H1 (cell line): ENCODE measurements at regions not wholly inside any gene's neighbourhood (a gene's known extent, or its start where the extent isn't known, plus 50 kb on each side); places are given as distances from the start of the nearest gene placed in this dataset.

Experiments used
- CTCF ChIA-PET: fragments of 300-600 bp; sonication (Branson Sonifier 250); formaldehyde crosslinking; loops from one replicate; lab custom pipeline; 2021; ENCODE audit not compliant: partially characterized antibody; lab: Charles Lee
- POLR2A ChIA-PET: fragments of 300-600 bp; sonication (Branson Sonifier 250); formaldehyde crosslinking; loops from one replicate; lab custom pipeline; 2021; ENCODE audit warnings: inconsistent platforms; ENCODE audit not compliant: partially characterized antibody; lab: Charles Lee
- DNase-seq, 2 experiments: peaks; one replicate each; pipeline versions ENCODE4 v3.0.0 to v3.0.0-alpha.2; 2010 to 2022; ENCODE audit warnings: low spot score in 2 of 2, low read depth in 1 of 2, mixed read lengths in 1 of 2
- FAIRE-seq: peaks from 2 replicates; lab custom pipeline; 2011; peaks lifted over from hg19 to GRCh38; lab: Jason Lieb, UNC
- H2AFZ ChIP-seq: 2 replicates; pipeline ENCODE4 v1.8.1; 2012; ENCODE audit warnings: low read length, inconsistent platforms
- H2AK5ac ChIP-seq: 2 replicates; pipeline ENCODE4 v1.6.1; 2013; ENCODE audit warnings: low read depth, low read length
- H2BK120ac ChIP-seq: replicated peaks from 2 replicates; pipeline ENCODE3; 2013; ENCODE audit warnings: low read depth, low read length, inconsistent platforms
- H2BK12ac ChIP-seq: 2 replicates; pipeline ENCODE4 v1.6.1; 2013; ENCODE audit warnings: low read depth, low read length
- H2BK15ac ChIP-seq: 2 replicates; pipeline ENCODE4 v1.6.1; 2013; ENCODE audit warnings: low read length
- H2BK20ac ChIP-seq: 2 replicates; pipeline ENCODE4 v1.6.1; 2013; ENCODE audit warnings: low read length
- H2BK5ac ChIP-seq: 2 replicates; pipeline ENCODE4 v1.6.1; 2013; ENCODE audit warnings: low read depth, low read length
- H3K14ac ChIP-seq: 2 replicates; pipeline ENCODE4 v1.6.1; 2013; ENCODE audit warnings: inconsistent platforms; ENCODE audit not compliant: insufficient read length
- H3K18ac ChIP-seq: 2 replicates; pipeline ENCODE4 v1.6.1; 2013; ENCODE audit warnings: low read length; ENCODE audit errors: extremely low read depth
- H3K23ac ChIP-seq: 2 replicates; pipeline ENCODE4 v1.6.1; 2013; ENCODE audit warnings: inconsistent platforms; ENCODE audit not compliant: insufficient read length
- H3K23me2 ChIP-seq: 2 replicates; pipeline ENCODE4 v1.6.1; 2013; ENCODE audit warnings: low read depth, low read length
- H3K27ac ChIP-seq: 2 replicates; pipeline ENCODE4 v1.6.1; 2011; ENCODE audit warnings: low read depth, low read length, inconsistent platforms
- H3K27me3 ChIP-seq, 4 experiments: replicated peaks in 1 of 4; 1 replicate in 1 of 4; 2 replicates in 3 of 4; pipeline versions ENCODE4 v1.6.1 to v1.8.1; 2011 to 2013; ENCODE audit warnings: low read length in 3 of 4, mild to moderate bottlenecking in 3 of 4, inconsistent platforms in 2 of 4, mixed read lengths in 2 of 4, moderate library complexity in 1 of 4; ENCODE audit not compliant: control insufficient read depth in 3 of 4, insufficient read depth in 3 of 4; ENCODE audit errors: extremely low read depth in 1 of 4
- H3K36me3 ChIP-seq, 4 experiments: 2 replicates each; pipeline versions ENCODE4 v1.6.1 to v1.8.1; 2011 to 2013; ENCODE audit warnings: mild to moderate bottlenecking in 4 of 4, low read length in 3 of 4, moderate library complexity in 2 of 4, control low read depth in 1 of 4, inconsistent platforms in 1 of 4; ENCODE audit not compliant: insufficient read depth in 4 of 4, control insufficient read depth in 2 of 4
- H3K4ac ChIP-seq: replicated peaks from 2 replicates; pipeline ENCODE3; 2013; ENCODE audit warnings: low read length, low read depth, mixed read lengths, inconsistent platforms; ENCODE audit not compliant: insufficient read length
- H3K4me1 ChIP-seq, 4 experiments: replicated peaks in 1 of 4; 1 replicate in 1 of 4; 2 replicates in 3 of 4; pipeline versions ENCODE4 v1.6.1 to v1.8.1; 2011 to 2013; ENCODE audit warnings: low read length in 3 of 4, inconsistent platforms in 2 of 4, mixed read lengths in 1 of 4; ENCODE audit not compliant: insufficient read depth in 4 of 4, control insufficient read depth in 3 of 4
- H3K4me2 ChIP-seq, 2 experiments: 2 replicates each; pipeline versions ENCODE4 v1.6.1 to v1.8.1; 2011 to 2013; ENCODE audit warnings: low read depth in 2 of 2, low read length in 2 of 2, control low read depth in 1 of 2, inconsistent platforms in 1 of 2, mild to moderate bottlenecking in 1 of 2; ENCODE audit not compliant: insufficient read depth in 1 of 2
- H3K4me3 ChIP-seq, 4 experiments: fragments of 200-600, 300-600 bp in 1 of 4; sonication (generic), shearing (Covaris generic), sonication (Bioruptor Twin) in 1 of 4; 2 replicates each; pipeline versions ENCODE4 v1.5.1 to v1.8.1; 2011 to 2016; ENCODE audit warnings: low read length in 4 of 4, low read depth in 3 of 4, control low read depth in 2 of 4, inconsistent platforms in 2 of 4, mild to moderate bottlenecking in 2 of 4, mixed read lengths in 1 of 4, moderate library complexity in 1 of 4; ENCODE audit not compliant: insufficient read depth in 2 of 4; ENCODE audit errors: extremely low read depth in 1 of 4
- H3K56ac ChIP-seq: replicated peaks from 2 replicates; pipeline ENCODE3; 2013; ENCODE audit warnings: low read depth, mild to moderate bottlenecking, mixed read lengths, low read length, inconsistent platforms; ENCODE audit not compliant: insufficient read length
- H3K79me1 ChIP-seq: 2 replicates; pipeline ENCODE4 v1.6.1; 2013; ENCODE audit warnings: low read depth, low read length, control low read depth
- H3K79me2 ChIP-seq, 2 experiments: 2 replicates each; pipeline versions ENCODE4 v1.6.1 to v1.8.1; 2012 to 2013; ENCODE audit warnings: low read length in 2 of 2, mild to moderate bottlenecking in 2 of 2, inconsistent platforms in 1 of 2; ENCODE audit not compliant: insufficient read depth in 2 of 2, control insufficient read depth in 1 of 2
- H3K9ac ChIP-seq, 4 experiments: replicated peaks in 1 of 4; 1 replicate in 1 of 4; 2 replicates in 3 of 4; pipeline versions ENCODE4 v1.6.1 to v1.8.1; 2011 to 2013; ENCODE audit warnings: low read depth in 3 of 4, low read length in 3 of 4, control low read depth in 2 of 4, mild to moderate bottlenecking in 2 of 4, moderate library complexity in 2 of 4, inconsistent platforms in 1 of 4; ENCODE audit errors: extremely low read depth in 1 of 4
- H3K9me3 ChIP-seq, 2 experiments: 2 replicates each; pipeline versions ENCODE4 v1.6.1 to v1.8.1; 2012 to 2013; ENCODE audit warnings: mild to moderate bottlenecking in 2 of 2, moderate library complexity in 2 of 2, control low read depth in 1 of 2, inconsistent platforms in 1 of 2, low read depth in 1 of 2, low read length in 1 of 2, mixed read lengths in 1 of 2; ENCODE audit not compliant: insufficient read depth in 2 of 2
- H4K20me1 ChIP-seq, 2 experiments: replicated peaks in 1 of 2; 2 replicates each; pipeline versions ENCODE3 to v1.8.1; 2011 to 2013; ENCODE audit warnings: inconsistent platforms in 2 of 2, low read length in 2 of 2, mild to moderate bottlenecking in 1 of 2; ENCODE audit not compliant: insufficient read depth in 2 of 2, control insufficient read depth in 1 of 2
- H4K5ac ChIP-seq: 2 replicates; pipeline ENCODE4 v1.6.1; 2013; ENCODE audit warnings: low read length, low read depth, mixed read lengths, inconsistent platforms; ENCODE audit not compliant: insufficient read length
- H4K8ac ChIP-seq: 2 replicates; pipeline ENCODE4 v1.8.0; 2013; ENCODE audit warnings: mild to moderate bottlenecking, moderate library complexity, low read length, inconsistent platforms; ENCODE audit not compliant: insufficient read depth; ENCODE audit errors: extremely low read depth
- H4K91ac ChIP-seq: replicated peaks from 2 replicates; pipeline ENCODE3; 2013; ENCODE audit warnings: low read length, mixed read lengths, inconsistent platforms; ENCODE audit not compliant: insufficient read length
- BCL11A ChIP-seq, 2 experiments: IDR thresholded peaks; one replicate each; pipeline ENCODE4 v1.6.1; 2011; ENCODE audit warnings: low read depth in 2 of 2, low read length in 2 of 2, mild to moderate bottlenecking in 2 of 2
- TF ChIP-seq, protein P1 (sequence below): fragments of 300-600 bp; sonication (generic); IDR thresholded peaks from 2 replicates; pipeline ENCODE4 v1.7.1; 2012; ENCODE audit warnings: low read length, moderate library complexity, mild to moderate bottlenecking, inconsistent platforms; ENCODE audit not compliant: insufficient replicate concordance

- Histone ChIP-seq H3K4me2 (no peak overlapping the region), H2AFZ (no peak overlapping the region), H4K20me1 (no peaks in the 10 kb centered on the region), H3K9ac (no peak overlapping the region), H3K4me1 (peaks cover 0 to 6% (median 3%) of the 10 kb centered on the region in 4 experiments; a peak in 3 of 7 replicates), H2BK5ac (no peak overlapping the region), H3K36me3 (no peaks in the 10 kb centered on the region), H3K27me3 (no peaks in the 10 kb centered on the region), H2BK12ac (no peak overlapping the region), H2AK5ac (no peak overlapping the region), H3K79me2 (no peaks in the 10 kb centered on the region), H2BK20ac (no peak overlapping the region), H3K56ac (no peak overlapping the region), H4K91ac (peak overlapping the region; percentile 66), H3K4me3 (no peak overlapping the region), H3K9me3 (no peaks in the 10 kb centered on the region), H3K18ac (no peak overlapping the region), H2BK15ac (no peak overlapping the region), H3K4ac (no peak overlapping the region), H3K23ac (no peak overlapping the region), H3K79me1 (no peaks in the 10 kb centered on the region), H3K27ac (no peak overlapping the region), H3K23me2 (no peaks in the 10 kb centered on the region), H2BK120ac (no peak overlapping the region), H3K14ac (no peak overlapping the region), H4K5ac (no peak overlapping the region), H4K8ac (no peak overlapping the region)
- FAIRE-seq (no peak), DNase-seq (no peak)
- CTCF ChIA-PET = interaction anchor here (0.6 to 9.5 kb wide), 24 partner anchors 10 to 402 kb away, joined by 3 to 194 read pairs (median 3); no protein-coding TSS in a partner anchor
- POLR2A ChIA-PET = no interaction called here
- TF ChIP-seq, protein P1, sequence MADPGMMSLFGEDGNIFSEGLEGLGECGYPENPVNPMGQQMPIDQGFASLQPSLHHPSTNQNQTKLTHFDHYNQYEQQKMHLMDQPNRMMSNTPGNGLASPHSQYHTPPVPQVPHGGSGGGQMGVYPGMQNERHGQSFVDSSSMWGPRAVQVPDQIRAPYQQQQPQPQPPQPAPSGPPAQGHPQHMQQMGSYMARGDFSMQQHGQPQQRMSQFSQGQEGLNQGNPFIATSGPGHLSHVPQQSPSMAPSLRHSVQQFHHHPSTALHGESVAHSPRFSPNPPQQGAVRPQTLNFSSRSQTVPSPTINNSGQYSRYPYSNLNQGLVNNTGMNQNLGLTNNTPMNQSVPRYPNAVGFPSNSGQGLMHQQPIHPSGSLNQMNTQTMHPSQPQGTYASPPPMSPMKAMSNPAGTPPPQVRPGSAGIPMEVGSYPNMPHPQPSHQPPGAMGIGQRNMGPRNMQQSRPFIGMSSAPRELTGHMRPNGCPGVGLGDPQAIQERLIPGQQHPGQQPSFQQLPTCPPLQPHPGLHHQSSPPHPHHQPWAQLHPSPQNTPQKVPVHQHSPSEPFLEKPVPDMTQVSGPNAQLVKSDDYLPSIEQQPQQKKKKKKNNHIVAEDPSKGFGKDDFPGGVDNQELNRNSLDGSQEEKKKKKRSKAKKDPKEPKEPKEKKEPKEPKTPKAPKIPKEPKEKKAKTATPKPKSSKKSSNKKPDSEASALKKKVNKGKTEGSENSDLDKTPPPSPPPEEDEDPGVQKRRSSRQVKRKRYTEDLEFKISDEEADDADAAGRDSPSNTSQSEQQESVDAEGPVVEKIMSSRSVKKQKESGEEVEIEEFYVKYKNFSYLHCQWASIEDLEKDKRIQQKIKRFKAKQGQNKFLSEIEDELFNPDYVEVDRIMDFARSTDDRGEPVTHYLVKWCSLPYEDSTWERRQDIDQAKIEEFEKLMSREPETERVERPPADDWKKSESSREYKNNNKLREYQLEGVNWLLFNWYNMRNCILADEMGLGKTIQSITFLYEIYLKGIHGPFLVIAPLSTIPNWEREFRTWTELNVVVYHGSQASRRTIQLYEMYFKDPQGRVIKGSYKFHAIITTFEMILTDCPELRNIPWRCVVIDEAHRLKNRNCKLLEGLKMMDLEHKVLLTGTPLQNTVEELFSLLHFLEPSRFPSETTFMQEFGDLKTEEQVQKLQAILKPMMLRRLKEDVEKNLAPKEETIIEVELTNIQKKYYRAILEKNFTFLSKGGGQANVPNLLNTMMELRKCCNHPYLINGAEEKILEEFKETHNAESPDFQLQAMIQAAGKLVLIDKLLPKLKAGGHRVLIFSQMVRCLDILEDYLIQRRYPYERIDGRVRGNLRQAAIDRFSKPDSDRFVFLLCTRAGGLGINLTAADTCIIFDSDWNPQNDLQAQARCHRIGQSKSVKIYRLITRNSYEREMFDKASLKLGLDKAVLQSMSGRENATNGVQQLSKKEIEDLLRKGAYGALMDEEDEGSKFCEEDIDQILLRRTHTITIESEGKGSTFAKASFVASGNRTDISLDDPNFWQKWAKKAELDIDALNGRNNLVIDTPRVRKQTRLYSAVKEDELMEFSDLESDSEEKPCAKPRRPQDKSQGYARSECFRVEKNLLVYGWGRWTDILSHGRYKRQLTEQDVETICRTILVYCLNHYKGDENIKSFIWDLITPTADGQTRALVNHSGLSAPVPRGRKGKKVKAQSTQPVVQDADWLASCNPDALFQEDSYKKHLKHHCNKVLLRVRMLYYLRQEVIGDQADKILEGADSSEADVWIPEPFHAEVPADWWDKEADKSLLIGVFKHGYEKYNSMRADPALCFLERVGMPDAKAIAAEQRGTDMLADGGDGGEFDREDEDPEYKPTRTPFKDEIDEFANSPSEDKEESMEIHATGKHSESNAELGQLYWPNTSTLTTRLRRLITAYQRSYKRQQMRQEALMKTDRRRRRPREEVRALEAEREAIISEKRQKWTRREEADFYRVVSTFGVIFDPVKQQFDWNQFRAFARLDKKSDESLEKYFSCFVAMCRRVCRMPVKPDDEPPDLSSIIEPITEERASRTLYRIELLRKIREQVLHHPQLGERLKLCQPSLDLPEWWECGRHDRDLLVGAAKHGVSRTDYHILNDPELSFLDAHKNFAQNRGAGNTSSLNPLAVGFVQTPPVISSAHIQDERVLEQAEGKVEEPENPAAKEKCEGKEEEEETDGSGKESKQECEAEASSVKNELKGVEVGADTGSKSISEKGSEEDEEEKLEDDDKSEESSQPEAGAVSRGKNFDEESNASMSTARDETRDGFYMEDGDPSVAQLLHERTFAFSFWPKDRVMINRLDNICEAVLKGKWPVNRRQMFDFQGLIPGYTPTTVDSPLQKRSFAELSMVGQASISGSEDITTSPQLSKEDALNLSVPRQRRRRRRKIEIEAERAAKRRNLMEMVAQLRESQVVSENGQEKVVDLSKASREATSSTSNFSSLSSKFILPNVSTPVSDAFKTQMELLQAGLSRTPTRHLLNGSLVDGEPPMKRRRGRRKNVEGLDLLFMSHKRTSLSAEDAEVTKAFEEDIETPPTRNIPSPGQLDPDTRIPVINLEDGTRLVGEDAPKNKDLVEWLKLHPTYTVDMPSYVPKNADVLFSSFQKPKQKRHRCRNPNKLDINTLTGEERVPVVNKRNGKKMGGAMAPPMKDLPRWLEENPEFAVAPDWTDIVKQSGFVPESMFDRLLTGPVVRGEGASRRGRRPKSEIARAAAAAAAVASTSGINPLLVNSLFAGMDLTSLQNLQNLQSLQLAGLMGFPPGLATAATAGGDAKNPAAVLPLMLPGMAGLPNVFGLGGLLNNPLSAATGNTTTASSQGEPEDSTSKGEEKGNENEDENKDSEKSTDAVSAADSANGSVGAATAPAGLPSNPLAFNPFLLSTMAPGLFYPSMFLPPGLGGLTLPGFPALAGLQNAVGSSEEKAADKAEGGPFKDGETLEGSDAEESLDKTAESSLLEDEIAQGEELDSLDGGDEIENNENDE = no peak
- TF ChIP-seq BCL11A (IDR thresholded peaks at IDR 0.05; ENCODE audit: low read depth in 2 of 2, low read length in 2 of 2) = no peak
These were observed 424.1 kb upstream of the CHST9 start for GRCh38 chr18:27609221-27609620.
